Karpas-422 (cell line): ENCODE measurements at regions not wholly inside any gene's neighbourhood (a gene's known extent, or its start where the extent isn't known, plus 50 kb on each side); places are given as distances from the start of the nearest gene placed in this dataset.

Source experiments
- DNase-seq: peaks from one replicate; pipeline ENCODE4 v3.0.0-alpha.2; 2015
- H2AFZ ChIP-seq: fragments of 200-600 bp; sonication (generic); 2 replicates; pipeline ENCODE4 v1.6.1; 2014; ENCODE audit warnings: antibody characterized with exemption, low read length, mixed read lengths
- H3K27ac ChIP-seq: fragments of 200-600 bp; sonication (generic); 2 replicates; pipeline ENCODE4 v1.5.1; 2014; ENCODE audit warnings: mild to moderate bottlenecking, low read length, moderate library complexity
- H3K27me3 ChIP-seq: fragments of 200-600 bp; sonication (generic); 2 replicates; pipeline ENCODE4 v1.6.1; 2014; ENCODE audit warnings: low read length, mixed read lengths
- H3K36me3 ChIP-seq: fragments of 200-600 bp; sonication (generic); 2 replicates; pipeline ENCODE4 v1.6.1; 2014; ENCODE audit warnings: low read length, mixed read lengths; ENCODE audit not compliant: insufficient read depth
- H3K4me1 ChIP-seq: fragments of 200-600 bp; sonication (generic); 2 replicates; pipeline ENCODE4 v1.6.1; 2014; ENCODE audit warnings: mild to moderate bottlenecking, low read length, mixed read lengths
- H3K4me2 ChIP-seq: fragments of 200-600 bp; sonication (generic); 2 replicates; pipeline ENCODE4 v1.6.1; 2014; ENCODE audit warnings: low read length, low read depth, mild to moderate bottlenecking; ENCODE audit not compliant: poor library complexity, severe bottlenecking
- H3K4me3 ChIP-seq: fragments of 200-600 bp; sonication (generic); 2 replicates; pipeline ENCODE4 v1.5.1; 2014; ENCODE audit warnings: mild to moderate bottlenecking, antibody characterized with exemption, low read length, mixed read lengths
- H3K79me2 ChIP-seq: fragments of 200-600 bp; sonication (generic); 2 replicates; pipeline ENCODE4 v1.6.1; 2014; ENCODE audit warnings: mild to moderate bottlenecking, low read length, mixed read lengths
- H3K9ac ChIP-seq: fragments of 200-600 bp; sonication (generic); 2 replicates; pipeline ENCODE4 v1.6.0; 2014; ENCODE audit warnings: low read length
- H3K9me2 ChIP-seq: fragments of 200-600 bp; sonication (generic), shearing (Covaris generic); replicated peaks from 2 replicates; pipeline ENCODE4 v1.6.0; 2014; ENCODE audit warnings: mild to moderate bottlenecking, low read length, moderate library complexity; ENCODE audit not compliant: insufficient read depth
- H3K9me3 ChIP-seq: fragments of 300-700, 200-600 bp; sonication (generic); 2 replicates; pipeline ENCODE4 v1.6.1; 2014; ENCODE audit warnings: low read length, mixed read lengths
- H4K20me1 ChIP-seq: fragments of 200-600 bp; sonication (generic); 2 replicates; pipeline ENCODE4 v1.6.1; 2014; ENCODE audit warnings: mild to moderate bottlenecking, antibody characterized with exemption, low read length, low read depth; ENCODE audit not compliant: insufficient read depth

GRCh38 chr2:239697399-239698164 is 296.8 kb upstream of the HDAC4 start:
- no peak overlapping the region for H3K4me2 ChIP-seq
- no peaks in the 10 kb centered on the region for H3K9me2 ChIP-seq
- no peak overlapping the region for H2AFZ ChIP-seq
- H3K79me2 ChIP-seq: no peaks in the 10 kb centered on the region
- no peaks in the 10 kb centered on the region for H3K36me3 ChIP-seq
- no peak overlapping the region for H3K4me3 ChIP-seq
- no peaks in the 10 kb centered on the region for H3K9me3 ChIP-seq
- H3K9ac ChIP-seq: no peak overlapping the region
- H3K27ac ChIP-seq: no peak overlapping the region
- no peaks in the 10 kb centered on the region for H4K20me1 ChIP-seq
- DNase-seq: no peak
- no peaks in the 10 kb centered on the region for H3K4me1 ChIP-seq
- no peaks in the 10 kb centered on the region for H3K27me3 ChIP-seq

- Histone ChIP-seq H3K36me3 (no peaks in the 10 kb centered on the region), H3K27me3 (no peaks in the 10 kb centered on the region), H3K9me3 (no peaks in the 10 kb centered on the region), H3K4me1 (no peaks in the 10 kb centered on the region), H3K27ac (no peak overlapping the region), H3K9ac (no peak overlapping the region), H4K20me1 (no peaks in the 10 kb centered on the region), H3K79me2 (no peaks in the 10 kb centered on the region), H3K4me2 (no peak overlapping the region), H2AFZ (no peak overlapping the region), H3K4me3 (no peak overlapping the region), H3K9me2 (no peaks in the 10 kb centered on the region)
- no peak for DNase-seq
Observed at GRCh38 chr2:239696559-239697207, 295.9 kb upstream of the HDAC4 start.

GRCh38 chr2:239695728-239696240 is 295.0 kb upstream of the HDAC4 start:
- Histone ChIP-seq H3K27ac (no peak overlapping the region), H3K9me2 (no peaks in the 10 kb centered on the region), H2AFZ (no peak overlapping the region), H4K20me1 (no peaks in the 10 kb centered on the region), H3K4me2 (no peak overlapping the region), H3K79me2 (no peaks in the 10 kb centered on the region), H3K9me3 (no peaks in the 10 kb centered on the region), H3K27me3 (no peaks in the 10 kb centered on the region), H3K9ac (no peak overlapping the region), H3K4me3 (no peak overlapping the region), H3K36me3 (no peaks in the 10 kb centered on the region), H3K4me1 (no peaks in the 10 kb centered on the region)
- no peak for DNase-seq

GRCh38 chr2:239695106-239695727 is 294.4 kb upstream of the HDAC4 start:
- H3K27ac ChIP-seq: no peak overlapping the region

GRCh38 chr2:239694487-239694886 is 293.7 kb upstream of the HDAC4 start:
- no peak overlapping the region for H3K4me3 ChIP-seq
- no peak overlapping the region for H3K9ac ChIP-seq
- no peaks in the 10 kb centered on the region for H3K79me2 ChIP-seq
- H3K27ac ChIP-seq: no peak overlapping the region
- no peaks in the 10 kb centered on the region for H3K9me2 ChIP-seq
- no peak for DNase-seq
- no peak overlapping the region for H2AFZ ChIP-seq
- H4K20me1 ChIP-seq: no peaks in the 10 kb centered on the region
- no peaks in the 10 kb centered on the region for H3K27me3 ChIP-seq
- H3K4me2 ChIP-seq: no peak overlapping the region
- no peaks in the 10 kb centered on the region for H3K4me1 ChIP-seq
- no peaks in the 10 kb centered on the region for H3K36me3 ChIP-seq
- H3K9me3 ChIP-seq: no peaks in the 10 kb centered on the region

More at GRCh38 chr2:239695106-239695727, 294.4 kb upstream of the HDAC4 start:
- H3K4me2 ChIP-seq: no peak overlapping the region
- no peak overlapping the region for H3K9ac ChIP-seq
- no peaks in the 10 kb centered on the region for H3K79me2 ChIP-seq
- H4K20me1 ChIP-seq: no peaks in the 10 kb centered on the region
- DNase-seq: no peak
- no peaks in the 10 kb centered on the region for H3K27me3 ChIP-seq
- H2AFZ ChIP-seq: no peak overlapping the region
- no peak overlapping the region for H3K4me3 ChIP-seq
- H3K9me3 ChIP-seq: no peaks in the 10 kb centered on the region
- no peaks in the 10 kb centered on the region for H3K36me3 ChIP-seq
- H3K9me2 ChIP-seq: no peaks in the 10 kb centered on the region
- H3K4me1 ChIP-seq: no peaks in the 10 kb centered on the region

- DNase-seq: no peak
- no peaks in the 10 kb centered on the region for H3K36me3 ChIP-seq
- H3K4me2 ChIP-seq: no peak overlapping the region
- H3K4me3 ChIP-seq: no peak overlapping the region
- no peaks in the 10 kb centered on the region for H3K27me3 ChIP-seq
- no peaks in the 10 kb centered on the region for H4K20me1 ChIP-seq
- H3K9me2 ChIP-seq: no peaks in the 10 kb centered on the region
- no peaks in the 10 kb centered on the region for H3K79me2 ChIP-seq
- no peaks in the 10 kb centered on the region for H3K4me1 ChIP-seq
- no peaks in the 10 kb centered on the region for H3K9me3 ChIP-seq
- no peak overlapping the region for H3K27ac ChIP-seq
- no peak overlapping the region for H3K9ac ChIP-seq
- H2AFZ ChIP-seq: no peak overlapping the region
Observed at GRCh38 chr2:239693761-239694415, 293.1 kb upstream of the HDAC4 start.

- no peak for DNase-seq
- H3K36me3 ChIP-seq: no peaks in the 10 kb centered on the region
Observed at GRCh38 chr2:239693330-239693729, 292.5 kb upstream of the HDAC4 start.

GRCh38 chr2:239692919-239693318 is 292.1 kb upstream of the HDAC4 start:
- Histone ChIP-seq H3K4me1 (no peaks in the 10 kb centered on the region), H3K79me2 (no peaks in the 10 kb centered on the region), H2AFZ (no peak overlapping the region), H3K27ac (no peak overlapping the region), H3K4me2 (no peak overlapping the region), H4K20me1 (no peaks in the 10 kb centered on the region), H3K9ac (no peak overlapping the region), H3K4me3 (no peak overlapping the region), H3K27me3 (no peaks in the 10 kb centered on the region), H3K9me3 (no peaks in the 10 kb centered on the region), H3K36me3 (no peaks in the 10 kb centered on the region), H3K9me2 (no peaks in the 10 kb centered on the region)
- no peak for DNase-seq

More at GRCh38 chr2:239693330-239693729, 292.5 kb upstream of the HDAC4 start:
- no peaks in the 10 kb centered on the region for H3K9me2 ChIP-seq
- H2AFZ ChIP-seq: no peak overlapping the region
- no peaks in the 10 kb centered on the region for H3K4me1 ChIP-seq
- no peak overlapping the region for H3K9ac ChIP-seq
- H4K20me1 ChIP-seq: no peaks in the 10 kb centered on the region
- H3K4me2 ChIP-seq: no peak overlapping the region
- H3K9me3 ChIP-seq: no peaks in the 10 kb centered on the region
- H3K79me2 ChIP-seq: no peaks in the 10 kb centered on the region
- H3K4me3 ChIP-seq: no peak overlapping the region
- no peaks in the 10 kb centered on the region for H3K27me3 ChIP-seq
- no peak overlapping the region for H3K27ac ChIP-seq
